CD1c-positive myeloid dendritic cell (primary cell): ENCODE measurements at regions not wholly inside any gene's neighbourhood (a gene's known extent, or its start where the extent isn't known, plus 50 kb on each side); places are given as distances from the start of the nearest gene placed in this dataset.

Experiments used
- DNase-seq: peaks from one replicate; pipeline ENCODE4 v3.0.0-alpha.2; 2016; ENCODE audit errors: extremely low spot score

GRCh38 chr10:3625959-3626751 is 158.9 kb downstream of the KLF6 start:
- DNase-seq = no peak

DNA sequence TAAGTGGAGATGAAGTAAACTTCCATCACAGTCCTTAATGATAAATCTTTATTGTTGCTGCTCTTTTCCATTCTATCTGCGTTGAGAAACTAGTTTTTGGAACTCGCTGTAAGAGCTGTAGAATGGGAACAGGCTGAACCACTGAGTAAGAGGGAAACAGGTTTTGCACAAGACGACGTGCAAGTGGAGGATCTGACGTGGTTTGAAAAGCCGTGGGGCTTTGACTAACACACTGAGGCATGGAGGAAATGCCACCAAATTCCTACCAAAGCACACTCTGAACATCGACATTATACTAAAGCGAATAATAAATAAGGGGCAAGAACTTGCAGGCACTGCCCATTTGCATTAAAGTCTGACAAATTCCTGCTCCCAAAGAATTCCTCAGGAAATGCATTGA is 160.6 kb downstream of the KLF6 start:
- DNase-seq = no peak

DNA sequence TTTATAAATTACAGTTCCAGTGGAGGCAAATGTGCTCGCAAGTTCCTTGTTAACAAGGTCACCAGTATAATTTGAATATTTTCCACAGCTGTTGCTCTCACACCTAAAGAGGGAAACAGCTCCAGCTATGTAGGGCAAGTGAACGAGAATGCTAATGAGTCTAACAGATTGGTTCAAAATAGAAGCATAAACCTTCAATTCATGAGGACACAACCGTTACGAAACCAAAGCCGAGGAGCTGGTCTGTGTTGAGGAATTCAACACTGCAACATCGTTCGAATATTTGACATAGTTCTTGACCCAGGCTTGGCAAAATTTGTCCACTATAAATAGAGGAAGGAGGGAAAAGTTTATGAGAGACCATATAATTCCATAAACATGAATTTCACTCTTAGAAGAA is 161.3 kb downstream of the KLF6 start:
- no peak for DNase-seq

DNA sequence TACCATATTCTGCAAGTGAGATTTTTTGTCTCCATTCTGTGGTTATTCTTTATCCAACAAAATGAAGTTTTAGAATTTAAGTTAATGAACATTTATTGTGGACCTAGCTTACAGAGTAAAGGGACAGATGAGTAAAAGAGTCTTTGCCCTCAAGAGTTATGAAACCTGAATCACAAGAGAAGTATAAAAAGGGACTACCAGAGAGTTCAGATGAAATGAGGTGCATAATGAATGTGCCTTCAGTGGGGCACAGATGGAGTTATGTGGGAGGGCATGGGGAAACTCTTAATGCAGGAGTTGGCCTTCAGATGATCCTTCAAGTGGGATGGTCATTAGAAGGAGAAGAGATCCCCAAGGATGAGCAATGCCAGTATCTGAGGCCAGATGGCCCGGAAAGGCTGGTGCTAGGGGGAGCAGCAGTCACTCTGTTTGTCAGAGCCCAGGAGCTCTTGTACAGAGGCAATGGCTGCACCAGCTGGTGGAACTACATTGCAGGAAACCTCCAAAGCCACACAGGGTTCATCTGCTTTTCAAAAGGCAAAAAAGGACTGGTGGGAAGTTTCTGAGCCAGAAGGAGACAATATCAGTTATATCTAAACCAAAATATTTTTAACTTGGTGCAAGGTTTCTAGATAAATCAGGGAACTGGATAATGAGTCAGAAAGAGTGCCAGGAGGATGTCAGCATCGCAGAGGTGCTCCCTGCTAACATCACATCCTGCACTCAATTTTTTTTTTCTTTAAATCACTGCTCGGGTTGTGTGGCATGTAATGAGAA is 162.0 kb downstream of the KLF6 start:
- no peak for DNase-seq

GRCh38 chr10:3622427-3622826 is 162.6 kb downstream of the KLF6 start:
- no peak for DNase-seq

GRCh38 chr10:3620818-3621217 is 164.2 kb downstream of the KLF6 start:
- DNase-seq = no peak

DNA sequence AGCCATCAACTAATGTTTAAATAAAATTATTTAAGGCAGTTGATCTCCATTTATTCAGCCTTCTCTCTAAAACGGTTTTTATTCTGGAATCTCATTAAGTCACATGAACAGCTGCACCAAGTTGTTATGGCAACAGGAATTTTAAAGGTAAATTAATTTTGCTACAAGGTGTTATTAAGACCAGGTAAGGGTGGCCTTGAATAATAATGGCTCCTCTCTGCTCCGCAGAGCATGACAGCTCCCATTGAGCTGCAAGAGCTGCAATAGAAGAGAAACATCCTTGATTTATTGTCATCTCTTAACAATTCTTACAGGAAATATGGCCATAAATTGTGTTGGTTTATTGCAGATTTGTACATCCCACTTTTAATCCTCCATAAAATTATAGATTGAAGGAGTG is 165.8 kb downstream of the KLF6 start:
- DNase-seq = no peak

- DNase-seq = no peak
Measured at GRCh38 chr10:3616880-3617279, 168.1 kb downstream of the KLF6 start.

- DNase-seq = no peak
Measured at GRCh38 chr10:3613318-3613717, 171.7 kb downstream of the KLF6 start.

GRCh38 chr10:3612183-3613001 is 172.6 kb downstream of the KLF6 start:
- DNase-seq = no peak

DNA sequence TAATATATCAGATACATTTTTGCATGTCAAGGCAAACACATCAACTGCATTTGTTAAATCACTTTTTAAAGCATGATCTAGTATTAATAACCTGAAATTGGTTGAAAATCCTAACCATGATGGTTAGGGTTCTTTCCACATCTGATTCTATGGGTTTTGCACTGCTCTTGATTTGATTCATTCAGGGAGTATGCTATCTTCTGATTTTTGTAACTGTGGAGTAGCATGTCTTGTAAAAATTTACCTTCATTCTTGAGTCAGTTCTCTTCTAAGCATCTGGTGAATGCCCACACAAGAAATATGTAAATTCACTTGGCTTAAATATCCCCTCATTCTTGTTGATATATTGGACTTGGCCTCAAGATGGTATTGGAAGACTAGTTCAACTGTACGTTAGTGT is 178.7 kb downstream of the KLF6 start:
- DNase-seq = no peak

DNA sequence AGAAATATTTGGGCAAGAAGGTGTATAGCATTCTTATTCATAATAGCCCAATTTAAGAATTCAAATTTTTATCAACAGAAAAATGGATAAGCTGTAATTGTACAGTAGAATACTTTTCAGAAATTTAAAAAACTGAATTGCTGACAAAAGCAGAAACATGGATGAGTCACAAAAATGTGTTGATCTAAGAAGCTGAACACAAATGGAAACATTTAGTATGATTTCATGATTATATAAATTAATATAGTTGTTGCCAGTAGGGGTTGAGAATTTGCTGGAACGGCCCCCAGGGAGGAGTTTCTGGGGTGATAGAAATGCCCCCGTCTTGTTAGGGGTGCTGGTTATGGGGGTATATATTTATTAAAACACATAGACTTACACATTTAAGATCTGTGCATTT is 179.1 kb downstream of the KLF6 start:
- DNase-seq = no peak

DNA sequence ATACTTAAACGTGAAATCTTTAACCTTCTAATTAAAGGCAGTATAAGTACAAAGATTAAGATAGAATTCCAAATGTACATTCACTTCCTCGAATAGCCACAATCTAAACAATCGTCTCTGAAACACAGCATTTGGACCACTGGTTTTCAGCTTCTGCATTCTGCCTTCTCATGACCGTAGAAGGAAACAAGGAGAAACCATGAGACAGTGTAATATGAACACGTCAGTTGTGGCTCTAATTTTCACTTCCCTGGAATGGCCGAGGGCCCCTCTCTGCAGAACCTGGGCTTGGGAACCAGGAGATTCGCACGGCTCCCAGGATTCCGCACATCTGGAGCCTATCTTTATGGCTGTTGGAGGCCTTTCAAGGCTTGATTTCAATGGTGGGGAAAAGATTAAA is 189.3 kb downstream of the KLF6 start:
- DNase-seq = peak; percentile 43

DNA sequence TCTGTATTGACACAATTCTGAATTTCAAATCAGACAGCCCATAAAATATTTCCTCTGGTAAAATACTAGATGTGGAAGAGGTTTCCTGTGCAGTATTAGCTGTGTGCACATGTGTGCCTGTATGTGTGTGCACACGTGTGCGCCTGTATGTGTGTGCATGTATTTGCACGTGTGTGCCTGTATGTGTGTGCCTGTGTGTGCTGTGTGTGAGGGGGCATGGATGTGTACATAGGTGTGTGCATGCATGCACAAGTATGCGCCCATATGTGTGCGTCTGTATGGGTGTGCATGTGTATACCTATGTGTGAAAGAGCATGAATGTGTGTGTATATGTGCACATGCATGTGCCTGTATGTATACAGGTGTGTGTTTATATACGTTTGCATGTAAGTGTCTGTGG is 191.4 kb downstream of the KLF6 start:
- no peak for DNase-seq

DNA sequence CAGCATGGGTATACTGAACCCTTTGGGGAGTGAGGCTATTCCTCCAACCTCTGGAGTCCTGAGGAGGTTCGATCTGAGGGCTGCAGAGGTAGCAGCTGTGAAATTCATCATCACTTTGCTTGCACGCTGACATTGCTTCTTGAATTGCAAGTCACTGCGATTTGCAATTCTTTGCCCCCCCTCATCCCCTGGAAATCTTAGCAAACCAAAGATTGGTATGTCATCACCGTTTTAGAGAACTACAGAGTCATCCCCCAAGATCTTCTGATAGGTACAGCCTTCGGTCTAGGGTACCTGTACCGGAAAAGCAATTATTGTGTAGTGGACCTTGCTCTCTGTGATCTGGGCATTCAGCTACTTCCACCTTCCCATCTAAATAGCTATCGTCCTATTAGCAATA is 192.6 kb downstream of the KLF6 start:
- no peak for DNase-seq

DNA sequence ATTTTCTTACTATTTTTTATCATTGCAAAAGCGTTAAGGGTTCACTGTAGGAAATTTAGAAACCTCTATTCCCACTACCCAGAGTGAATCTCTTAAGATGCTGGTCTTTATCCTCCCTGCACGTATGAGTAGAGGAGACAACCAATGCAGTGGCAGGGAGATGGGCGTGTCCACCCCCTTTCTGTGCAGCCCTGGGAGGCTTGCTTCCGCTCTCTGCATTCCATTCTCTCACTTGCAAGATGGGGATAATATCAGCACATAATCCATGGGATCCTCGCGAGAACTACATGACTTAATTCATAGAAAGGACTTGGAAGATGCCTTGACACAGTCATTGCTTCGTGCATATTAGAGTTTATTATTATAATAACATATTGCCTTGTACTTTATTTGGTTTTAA is 196.2 kb downstream of the KLF6 start:
- DNase-seq = no peak

DNA sequence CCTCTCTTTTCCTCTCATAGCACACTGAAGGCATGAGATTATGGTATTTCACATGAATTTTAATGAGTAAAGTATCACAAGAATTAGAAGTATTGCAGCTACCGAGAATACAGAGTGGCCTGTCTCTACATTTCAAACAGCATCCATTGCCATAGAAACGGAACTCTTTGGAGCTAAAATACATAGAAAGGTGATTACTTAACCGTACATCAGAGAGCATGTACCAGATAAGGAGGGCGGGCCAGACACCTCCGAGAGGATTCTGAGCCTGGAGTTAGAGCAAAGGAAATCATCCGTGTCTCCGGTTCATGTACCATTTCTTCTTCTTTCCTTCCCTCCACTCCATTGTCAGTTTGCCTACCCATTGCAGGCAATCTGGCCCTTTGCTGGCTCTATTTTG is 196.7 kb downstream of the KLF6 start:
- DNase-seq = no peak

- DNase-seq = no peak
Measured at GRCh38 chr10:3584926-3585784, 199.9 kb downstream of the KLF6 start.

GRCh38 chr10:3580565-3580964 is 204.4 kb downstream of the KLF6 start:
- no peak for DNase-seq

DNA sequence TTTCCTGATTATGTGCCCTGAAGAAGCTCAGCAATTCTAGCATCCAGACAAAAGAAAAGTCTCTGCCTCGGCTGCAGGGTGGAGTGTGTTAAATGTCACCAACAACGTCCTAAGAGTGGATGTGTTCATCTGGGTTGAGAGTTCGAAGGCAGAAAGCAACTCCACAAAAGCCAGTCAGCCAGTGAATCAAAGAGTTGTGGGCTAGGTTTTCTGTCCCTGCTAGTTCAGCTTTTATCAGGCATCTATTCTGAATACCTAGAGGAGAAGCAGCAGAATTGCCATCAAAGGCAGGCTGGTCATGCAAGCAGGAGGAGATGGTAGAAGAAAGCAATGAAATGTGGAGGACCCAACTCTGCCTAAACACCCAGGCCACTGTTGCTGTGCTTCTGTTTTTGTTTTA is 205.2 kb downstream of the KLF6 start:
- DNase-seq = no peak

GRCh38 chr10:3578682-3579081 is 206.3 kb downstream of the KLF6 start:
- no peak for DNase-seq

- DNase-seq = no peak
Measured at GRCh38 chr10:3578159-3578558, 206.8 kb downstream of the KLF6 start.
